ENCODE measurements at regions not wholly inside any gene's neighbourhood (a gene's known extent, or its start where the extent isn't known, plus 50 kb on each side); places are given as distances from the start of the nearest gene placed in this dataset.

DNA sequence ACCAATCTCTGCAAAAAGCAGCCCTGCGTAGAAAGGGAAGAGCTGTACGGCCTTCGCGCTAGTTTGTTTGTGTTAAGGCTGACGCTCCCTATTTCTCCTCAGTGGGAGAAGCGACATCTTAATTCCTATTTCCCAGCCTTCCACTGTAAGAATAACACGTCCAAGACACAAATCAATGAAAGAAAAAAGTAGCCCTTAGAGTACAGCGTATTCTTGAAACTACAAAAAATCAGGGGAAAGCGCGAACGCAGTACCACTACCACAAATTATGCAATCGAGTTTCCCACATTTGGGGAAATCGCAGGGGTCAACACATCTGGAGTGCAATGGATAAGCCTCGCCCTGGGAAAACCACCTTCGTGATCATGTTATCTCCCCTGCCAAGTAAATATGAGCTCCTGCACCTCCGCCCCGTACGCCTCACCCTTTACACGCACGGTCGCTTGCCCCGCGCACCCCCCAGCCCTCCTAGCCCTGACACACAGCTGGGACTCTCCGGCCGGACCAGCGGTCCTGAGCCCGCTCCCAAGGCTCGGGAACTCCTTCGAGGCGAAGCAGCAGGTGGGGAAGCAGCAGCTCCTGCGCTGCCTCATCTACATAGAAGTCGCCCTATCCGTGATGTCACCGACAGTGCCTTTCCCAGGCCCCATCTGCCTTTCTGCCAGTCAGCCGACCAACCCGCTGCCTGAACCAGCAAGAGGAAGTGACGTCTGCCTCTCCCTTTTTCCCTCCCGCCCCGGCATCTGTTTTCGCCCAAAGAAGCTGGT, 94.7 kb downstream of the PPIAL4G start (continued):
- TF ChIP-seq GTF2A2 (tag; IDR thresholded peaks at IDR 0.05) (peak; percentile 96), PTRF (tag; IDR thresholded peaks at IDR 0.05) (no peak), EWSR1 (IDR thresholded peaks at IDR 0.05; ENCODE audit: borderline replicate concordance, low read depth, partially characterized antibody) (peak; percentile 97), JUND (IDR thresholded peaks at IDR 0.05; ENCODE audit: borderline replicate concordance, low read depth, low read length) (peak; percentile 54), JUND (tag; IDR thresholded peaks at IDR 0.05; ENCODE audit: borderline replicate concordance, low read depth, low read length) (peak; percentile 77; the same call in 2 of the 3 replicates), NFE2L1 (tag; IDR thresholded peaks at IDR 0.05; ENCODE audit: borderline replicate concordance, low read depth) (no peak), NFATC3 (IDR thresholded peaks at IDR 0.05) (peak; percentile 63; the same call in 1 of the 2 replicates), CC2D1A (IDR thresholded peaks at IDR 0.05) (no peak), NONO (IDR thresholded peaks at IDR 0.05; ENCODE audit: low read depth in 2 of 2, low read length in 1 of 2) (peak in 1 of 2 experiments; percentile 27; a peak in 2 of 4 replicates), MEIS2 (IDR thresholded peaks at IDR 0.05; ENCODE audit: partially characterized antibody) (no peak), SMARCC2 (IDR thresholded peaks at IDR 0.05; ENCODE audit: low read depth) (no peak), KLF1 (tag; IDR thresholded peaks at IDR 0.05) (0 out of 2 replicates have a peak, but pooled peaks have one; percentile 53), TGIF2 (CRISPR knock-in tag; IDR thresholded peaks at IDR 0.05) (no peak)
- TF ChIP-seq, protein P1, sequence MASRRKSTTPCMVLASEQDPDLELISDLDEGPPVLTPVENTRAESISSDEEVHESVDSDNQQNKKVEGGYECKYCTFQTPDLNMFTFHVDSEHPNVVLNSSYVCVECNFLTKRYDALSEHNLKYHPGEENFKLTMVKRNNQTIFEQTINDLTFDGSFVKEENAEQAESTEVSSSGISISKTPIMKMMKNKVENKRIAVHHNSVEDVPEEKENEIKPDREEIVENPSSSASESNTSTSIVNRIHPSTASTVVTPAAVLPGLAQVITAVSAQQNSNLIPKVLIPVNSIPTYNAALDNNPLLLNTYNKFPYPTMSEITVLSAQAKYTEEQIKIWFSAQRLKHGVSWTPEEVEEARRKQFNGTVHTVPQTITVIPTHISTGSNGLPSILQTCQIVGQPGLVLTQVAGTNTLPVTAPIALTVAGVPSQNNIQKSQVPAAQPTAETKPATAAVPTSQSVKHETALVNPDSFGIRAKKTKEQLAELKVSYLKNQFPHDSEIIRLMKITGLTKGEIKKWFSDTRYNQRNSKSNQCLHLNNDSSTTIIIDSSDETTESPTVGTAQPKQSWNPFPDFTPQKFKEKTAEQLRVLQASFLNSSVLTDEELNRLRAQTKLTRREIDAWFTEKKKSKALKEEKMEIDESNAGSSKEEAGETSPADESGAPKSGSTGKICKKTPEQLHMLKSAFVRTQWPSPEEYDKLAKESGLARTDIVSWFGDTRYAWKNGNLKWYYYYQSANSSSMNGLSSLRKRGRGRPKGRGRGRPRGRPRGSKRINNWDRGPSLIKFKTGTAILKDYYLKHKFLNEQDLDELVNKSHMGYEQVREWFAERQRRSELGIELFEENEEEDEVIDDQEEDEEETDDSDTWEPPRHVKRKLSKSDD (conservative IDR thresholded peaks at IDR 0.05; ENCODE audit: low read length) = peak; percentile 78
- TF ChIP-seq, protein P2, sequence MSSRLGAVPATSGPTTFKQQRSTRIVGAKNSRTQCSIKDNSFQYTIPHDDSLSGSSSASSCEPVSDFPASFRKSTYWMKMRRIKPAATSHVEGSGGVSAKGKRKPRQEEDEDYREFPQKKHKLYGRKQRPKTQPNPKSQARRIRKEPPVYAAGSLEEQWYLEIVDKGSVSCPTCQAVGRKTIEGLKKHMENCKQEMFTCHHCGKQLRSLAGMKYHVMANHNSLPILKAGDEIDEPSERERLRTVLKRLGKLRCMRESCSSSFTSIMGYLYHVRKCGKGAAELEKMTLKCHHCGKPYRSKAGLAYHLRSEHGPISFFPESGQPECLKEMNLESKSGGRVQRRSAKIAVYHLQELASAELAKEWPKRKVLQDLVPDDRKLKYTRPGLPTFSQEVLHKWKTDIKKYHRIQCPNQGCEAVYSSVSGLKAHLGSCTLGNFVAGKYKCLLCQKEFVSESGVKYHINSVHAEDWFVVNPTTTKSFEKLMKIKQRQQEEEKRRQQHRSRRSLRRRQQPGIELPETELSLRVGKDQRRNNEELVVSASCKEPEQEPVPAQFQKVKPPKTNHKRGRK (tag; IDR thresholded peaks at IDR 0.05) = no peak
- TF ChIP-seq, protein P3, sequence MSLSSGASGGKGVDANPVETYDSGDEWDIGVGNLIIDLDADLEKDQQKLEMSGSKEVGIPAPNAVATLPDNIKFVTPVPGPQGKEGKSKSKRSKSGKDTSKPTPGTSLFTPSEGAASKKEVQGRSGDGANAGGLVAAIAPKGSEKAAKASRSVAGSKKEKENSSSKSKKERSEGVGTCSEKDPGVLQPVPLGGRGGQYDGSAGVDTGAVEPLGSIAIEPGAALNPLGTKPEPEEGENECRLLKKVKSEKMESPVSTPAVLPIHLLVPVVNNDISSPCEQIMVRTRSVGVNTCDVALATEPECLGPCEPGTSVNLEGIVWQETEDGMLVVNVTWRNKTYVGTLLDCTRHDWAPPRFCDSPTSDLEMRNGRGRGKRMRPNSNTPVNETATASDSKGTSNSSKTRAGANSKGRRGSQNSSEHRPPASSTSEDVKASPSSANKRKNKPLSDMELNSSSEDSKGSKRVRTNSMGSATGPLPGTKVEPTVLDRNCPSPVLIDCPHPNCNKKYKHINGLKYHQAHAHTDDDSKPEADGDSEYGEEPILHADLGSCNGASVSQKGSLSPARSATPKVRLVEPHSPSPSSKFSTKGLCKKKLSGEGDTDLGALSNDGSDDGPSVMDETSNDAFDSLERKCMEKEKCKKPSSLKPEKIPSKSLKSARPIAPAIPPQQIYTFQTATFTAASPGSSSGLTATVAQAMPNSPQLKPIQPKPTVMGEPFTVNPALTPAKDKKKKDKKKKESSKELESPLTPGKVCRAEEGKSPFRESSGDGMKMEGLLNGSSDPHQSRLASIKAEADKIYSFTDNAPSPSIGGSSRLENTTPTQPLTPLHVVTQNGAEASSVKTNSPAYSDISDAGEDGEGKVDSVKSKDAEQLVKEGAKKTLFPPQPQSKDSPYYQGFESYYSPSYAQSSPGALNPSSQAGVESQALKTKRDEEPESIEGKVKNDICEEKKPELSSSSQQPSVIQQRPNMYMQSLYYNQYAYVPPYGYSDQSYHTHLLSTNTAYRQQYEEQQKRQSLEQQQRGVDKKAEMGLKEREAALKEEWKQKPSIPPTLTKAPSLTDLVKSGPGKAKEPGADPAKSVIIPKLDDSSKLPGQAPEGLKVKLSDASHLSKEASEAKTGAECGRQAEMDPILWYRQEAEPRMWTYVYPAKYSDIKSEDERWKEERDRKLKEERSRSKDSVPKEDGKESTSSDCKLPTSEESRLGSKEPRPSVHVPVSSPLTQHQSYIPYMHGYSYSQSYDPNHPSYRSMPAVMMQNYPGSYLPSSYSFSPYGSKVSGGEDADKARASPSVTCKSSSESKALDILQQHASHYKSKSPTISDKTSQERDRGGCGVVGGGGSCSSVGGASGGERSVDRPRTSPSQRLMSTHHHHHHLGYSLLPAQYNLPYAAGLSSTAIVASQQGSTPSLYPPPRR (CRISPR knock-in tag; IDR thresholded peaks at IDR 0.05; ENCODE audit: borderline replicate concordance) = no peak; the same call in 1 of the 2 replicates
- TF ChIP-seq, protein P4, sequence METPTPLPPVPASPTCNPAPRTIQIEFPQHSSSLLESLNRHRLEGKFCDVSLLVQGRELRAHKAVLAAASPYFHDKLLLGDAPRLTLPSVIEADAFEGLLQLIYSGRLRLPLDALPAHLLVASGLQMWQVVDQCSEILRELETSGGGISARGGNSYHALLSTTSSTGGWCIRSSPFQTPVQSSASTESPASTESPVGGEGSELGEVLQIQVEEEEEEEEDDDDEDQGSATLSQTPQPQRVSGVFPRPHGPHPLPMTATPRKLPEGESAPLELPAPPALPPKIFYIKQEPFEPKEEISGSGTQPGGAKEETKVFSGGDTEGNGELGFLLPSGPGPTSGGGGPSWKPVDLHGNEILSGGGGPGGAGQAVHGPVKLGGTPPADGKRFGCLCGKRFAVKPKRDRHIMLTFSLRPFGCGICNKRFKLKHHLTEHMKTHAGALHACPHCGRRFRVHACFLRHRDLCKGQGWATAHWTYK (CRISPR knock-in tag; IDR thresholded peaks at IDR 0.05) = peak; percentile 92; the same call in 1 of the 2 replicates

All from K562 (cell line).